ENCODE measurements at regions not wholly inside any gene's neighbourhood (a gene's known extent, or its start where the extent isn't known, plus 50 kb on each side); places are given as distances from the start of the nearest gene placed in this dataset.

GRCh38 chr5:86523718-86524117 is 94.0 kb upstream of the COX7C start:
- no peak for TF ChIP-seq CTCF (IDR thresholded peaks at IDR 0.05; ENCODE audit: borderline replicate concordance, control extremely low read depth, extremely low read depth, insufficient read depth, missing control alignments)
- no peak for DNase-seq (ENCODE audit: low spot score)
- in situ Hi-C loops (cut with MboI; ENCODE audit: low sequenced_read_pairs, unreplicated experiment) = no loop called here

DNA sequence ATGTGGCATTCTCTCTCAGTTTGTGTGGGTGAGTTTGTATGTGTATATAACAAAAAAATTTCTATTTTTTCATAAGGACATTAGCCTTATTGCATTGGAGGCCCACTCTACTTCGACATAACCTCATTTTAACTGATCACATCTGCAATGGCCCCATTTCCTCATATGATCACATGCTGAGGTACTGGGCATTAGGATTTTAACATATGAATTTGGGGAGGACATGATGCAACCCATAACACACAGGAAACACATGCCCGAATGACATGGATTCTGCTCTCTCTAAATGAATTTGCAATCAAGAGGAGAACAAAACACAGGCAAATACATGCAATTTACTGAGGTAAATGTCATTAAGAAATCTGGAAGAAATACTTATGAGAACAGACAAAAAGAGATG is 92.1 kb upstream of the COX7C start:
- in situ Hi-C loops (cut with MboI; ENCODE audit: low sequenced_read_pairs, unreplicated experiment) = no loop called here
- no peak for DNase-seq (ENCODE audit: low spot score)
- no peak for TF ChIP-seq CTCF (IDR thresholded peaks at IDR 0.05; ENCODE audit: borderline replicate concordance, control extremely low read depth, extremely low read depth, insufficient read depth, missing control alignments)

- TF ChIP-seq CTCF (IDR thresholded peaks at IDR 0.05; ENCODE audit: borderline replicate concordance, control extremely low read depth, extremely low read depth, insufficient read depth, missing control alignments) = no peak
Measured at GRCh38 chr5:86526811-86527348, 90.9 kb upstream of the COX7C start.

DNA sequence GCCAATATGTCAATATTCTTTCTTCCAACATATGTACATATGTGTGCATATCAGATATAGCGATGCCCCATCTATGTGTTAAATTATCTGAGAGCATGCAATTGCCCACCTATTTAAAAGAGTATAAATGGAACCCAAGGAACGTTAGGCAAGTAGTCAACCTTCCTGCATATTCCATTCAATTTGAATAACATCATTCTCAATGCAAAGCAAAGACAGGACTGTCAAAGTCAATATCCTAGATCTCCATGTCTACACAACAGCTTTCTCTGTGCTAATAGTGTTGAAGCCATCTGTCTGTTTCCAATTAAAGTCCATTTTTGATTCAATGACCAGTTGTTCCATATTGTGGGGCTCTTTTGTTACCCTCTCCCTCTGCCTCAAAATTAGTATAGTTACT is 85.3 kb upstream of the COX7C start:
- in situ Hi-C loops (cut with MboI; ENCODE audit: low sequenced_read_pairs, unreplicated experiment) = no loop called here
- DNase-seq (ENCODE audit: low spot score) = no peak

More at GRCh38 chr5:86526811-86527348, 90.9 kb upstream of the COX7C start:
- in situ Hi-C loops (cut with MboI; ENCODE audit: low sequenced_read_pairs, unreplicated experiment) = no loop called here
- no peak for DNase-seq (ENCODE audit: low spot score)

GRCh38 chr5:86536396-86536795 is 81.3 kb upstream of the COX7C start:
- in situ Hi-C loops (cut with MboI; ENCODE audit: low sequenced_read_pairs, unreplicated experiment) = no loop called here
- TF ChIP-seq CTCF (IDR thresholded peaks at IDR 0.05; ENCODE audit: borderline replicate concordance, control extremely low read depth, extremely low read depth, insufficient read depth, missing control alignments) = no peak

More for the DNA sequence above, 85.3 kb upstream of the COX7C start:
- TF ChIP-seq CTCF (IDR thresholded peaks at IDR 0.05; ENCODE audit: borderline replicate concordance, control extremely low read depth, extremely low read depth, insufficient read depth, missing control alignments) = no peak

GRCh38 chr5:86542532-86542931 is 75.2 kb upstream of the COX7C start:
- no peak for TF ChIP-seq CTCF (IDR thresholded peaks at IDR 0.05; ENCODE audit: borderline replicate concordance, control extremely low read depth, extremely low read depth, insufficient read depth, missing control alignments)
- DNase-seq (ENCODE audit: low spot score) = no peak
- in situ Hi-C loops (cut with MboI; ENCODE audit: low sequenced_read_pairs, unreplicated experiment) = no loop called here

More at GRCh38 chr5:86536396-86536795, 81.3 kb upstream of the COX7C start:
- DNase-seq (ENCODE audit: low spot score) = no peak
